Daoy (cell line): ENCODE measurements at regions not wholly inside any gene's neighbourhood (a gene's known extent, or its start where the extent isn't known, plus 50 kb on each side); places are given as distances from the start of the nearest gene placed in this dataset.

Experiments used
- DNase-seq: peaks from one replicate; pipeline ENCODE4 v3.0.0-alpha.2; 2015; ENCODE audit warnings: low read depth

DNA sequence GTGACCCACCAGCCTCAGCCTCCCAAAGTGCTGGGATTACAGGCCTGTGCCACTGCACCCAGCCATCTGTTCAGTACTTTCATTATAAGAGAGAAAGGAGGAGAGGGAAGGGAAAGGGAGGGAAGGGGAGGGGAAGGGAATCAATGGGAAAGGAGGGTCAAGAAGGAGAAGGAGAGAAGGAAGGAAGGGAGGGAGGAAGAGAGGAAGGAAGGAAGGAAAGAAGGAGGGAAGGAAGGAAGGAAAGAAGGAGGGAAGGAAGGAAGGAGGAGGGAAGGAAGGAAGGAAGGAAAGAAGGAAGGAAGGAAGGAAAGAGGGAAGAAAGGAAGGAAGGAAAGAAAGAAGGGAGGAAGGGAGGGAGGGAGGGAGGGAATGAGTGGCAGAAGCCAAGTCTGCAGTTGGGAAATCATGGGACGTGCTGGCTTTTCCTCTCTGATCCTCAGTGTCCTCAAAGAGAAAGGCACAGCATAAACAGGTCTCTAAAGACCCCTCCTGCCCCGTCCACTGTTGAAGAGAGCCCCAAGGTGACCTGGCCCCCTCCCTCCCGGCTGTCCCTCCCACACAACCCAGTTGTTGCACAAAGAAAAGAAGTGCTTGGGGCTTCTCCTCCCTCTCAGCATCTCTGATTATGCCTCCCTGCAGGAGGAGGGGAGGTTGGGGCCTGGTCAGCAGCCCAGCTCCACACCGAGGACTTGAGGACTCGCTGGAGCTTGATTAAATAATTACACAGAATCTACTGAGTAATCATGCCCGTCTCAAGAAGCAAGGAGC is 69.1 kb upstream of the TOP1 start:
- no peak for DNase-seq

DNA sequence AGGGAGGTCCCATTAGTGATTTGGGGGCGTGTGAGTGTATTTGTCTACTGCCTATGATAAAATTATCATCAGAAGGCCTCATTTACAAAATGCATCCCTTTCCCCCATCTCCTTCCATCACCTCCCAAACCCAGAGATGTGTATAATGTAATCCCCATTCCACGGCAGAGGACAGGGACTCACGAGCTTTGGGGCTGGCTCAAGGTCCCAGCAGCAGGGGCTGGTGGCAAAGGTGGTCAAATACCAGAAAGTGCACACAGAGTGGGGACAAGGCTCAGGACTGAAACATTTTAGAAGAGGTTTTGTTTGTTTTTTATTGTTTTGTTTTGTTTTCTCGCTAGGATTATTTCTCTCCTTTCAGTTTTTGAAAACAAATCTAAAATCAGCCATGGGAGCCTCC is 68.5 kb upstream of the TOP1 start:
- no peak for DNase-seq

DNA sequence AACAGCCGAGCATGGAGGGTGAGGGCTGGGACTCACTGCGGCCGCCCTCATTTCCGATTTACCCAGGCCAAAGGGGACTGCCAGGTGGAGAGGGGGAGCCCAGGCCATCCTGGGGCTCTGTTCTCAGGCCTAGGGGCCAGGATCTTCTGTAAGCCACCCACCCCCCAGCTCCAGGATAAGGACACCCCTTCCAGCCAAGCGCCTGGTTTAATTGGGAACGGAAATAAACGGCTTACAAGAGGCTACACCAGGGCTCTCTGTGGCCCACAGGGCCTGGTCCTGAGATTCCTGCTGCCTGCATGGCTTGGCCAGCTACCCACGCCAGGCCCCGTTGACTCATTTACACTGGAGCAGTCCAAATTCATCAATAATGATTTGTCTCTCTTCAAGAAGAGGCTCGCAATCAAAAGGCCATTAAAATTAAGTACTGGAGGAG is 68.1 kb upstream of the TOP1 start:
- DNase-seq, result no peak

DNA sequence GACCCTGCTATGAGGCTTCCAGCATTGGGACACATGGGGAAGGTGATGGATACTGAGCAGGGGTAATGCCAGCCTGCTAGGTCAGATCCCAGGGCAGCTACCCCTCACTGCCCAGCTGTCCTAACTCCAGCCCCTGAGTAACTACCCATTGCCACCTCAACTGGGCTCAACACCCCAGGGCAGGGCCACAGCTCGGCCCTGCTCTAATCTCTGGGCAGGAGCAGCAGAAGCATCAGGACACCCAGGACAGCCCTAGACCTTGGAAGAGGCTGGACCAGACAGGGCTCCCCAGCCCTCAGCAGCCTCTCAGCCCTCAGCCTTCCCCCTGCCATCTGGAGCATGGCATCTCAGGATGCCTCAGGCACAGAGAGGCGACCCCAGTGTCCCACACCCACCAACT is 67.4 kb upstream of the TOP1 start:
- DNase-seq, result no peak

DNA sequence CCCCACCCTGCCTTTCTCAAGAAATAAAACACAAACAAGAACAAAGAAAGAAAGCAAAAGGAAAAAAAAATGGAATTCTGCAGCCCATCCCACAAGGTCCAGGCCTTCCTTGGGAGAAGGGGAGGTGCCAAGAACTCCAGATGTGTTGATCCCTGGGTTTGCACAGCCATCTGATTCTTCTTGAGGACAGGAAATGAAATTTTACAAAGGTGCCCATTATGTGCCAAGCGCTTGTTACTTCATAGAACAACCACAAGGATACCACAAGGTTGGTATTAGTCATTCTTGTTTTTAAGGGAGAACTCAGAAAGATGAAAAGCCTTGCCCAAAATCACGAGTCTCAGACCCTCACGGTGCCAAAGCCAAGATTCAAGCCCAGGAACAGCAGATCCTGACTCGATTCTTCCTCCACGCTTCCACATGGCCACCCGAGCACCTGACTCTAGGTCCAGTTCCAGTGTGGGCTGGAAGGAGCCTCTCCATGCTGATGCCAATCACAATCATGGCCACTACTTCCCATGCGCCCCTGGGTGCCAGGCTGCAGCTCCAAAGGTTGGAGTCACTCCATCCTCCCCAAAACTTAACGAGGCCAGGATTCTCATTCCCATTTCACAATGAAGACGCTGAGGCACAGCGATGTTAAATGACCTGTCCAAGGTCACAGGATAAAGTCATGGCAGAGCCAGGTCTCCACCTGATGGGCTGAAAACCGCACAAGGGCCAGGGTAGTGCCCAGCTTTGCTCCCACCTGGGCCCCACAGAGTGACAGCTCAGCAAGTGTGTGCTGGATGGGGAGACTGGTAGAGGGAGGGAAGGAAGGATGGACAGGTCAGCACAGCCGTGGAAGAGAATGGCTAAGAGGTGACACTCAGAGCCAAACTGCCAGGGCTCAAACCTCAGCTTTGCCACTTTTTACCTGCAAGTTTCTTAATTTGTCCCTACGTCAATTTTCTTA is 66.7 kb upstream of the TOP1 start:
- DNase-seq, result peak; percentile 29

GRCh38 chr20:40962733-40963504 is 65.7 kb upstream of the TOP1 start:
- peak; percentile 63 for DNase-seq

DNA sequence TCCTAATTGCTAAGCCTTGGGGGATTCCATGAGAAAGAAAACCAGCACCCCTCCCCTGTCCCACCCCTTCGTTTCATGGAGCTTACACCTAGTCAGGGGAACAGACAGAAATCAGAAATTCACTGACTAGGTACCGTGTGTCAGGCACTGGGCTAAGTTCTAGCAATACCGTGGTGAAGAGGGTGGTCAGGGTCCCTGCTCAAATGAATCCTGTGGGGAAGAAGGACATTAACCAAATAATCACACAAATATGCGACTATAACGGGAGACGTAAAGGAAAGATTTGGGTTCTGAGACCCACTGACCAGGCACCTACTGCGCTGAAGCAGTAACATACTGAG is 65.1 kb upstream of the TOP1 start:
- DNase-seq, result no peak

DNA sequence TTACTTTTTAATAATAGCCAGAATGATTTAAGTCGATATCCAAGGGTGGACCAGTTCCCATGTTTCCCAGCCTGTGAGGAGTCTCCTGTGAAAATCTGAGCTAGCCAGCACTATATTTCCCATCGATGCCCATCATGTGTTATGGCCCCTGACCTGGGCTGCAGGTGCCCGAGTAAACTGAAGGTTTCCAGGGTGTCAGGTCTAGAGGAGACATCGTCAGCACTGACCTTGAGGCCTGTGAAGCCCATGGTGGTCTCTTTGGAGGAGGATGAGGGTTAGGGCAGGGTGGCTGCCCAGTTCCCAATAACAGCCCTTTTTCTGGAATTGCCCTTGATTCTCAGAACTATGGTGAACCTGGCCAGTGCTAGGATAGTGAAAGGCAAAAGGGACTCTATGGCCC is 63.0 kb upstream of the TOP1 start:
- DNase-seq, result no peak

GRCh38 chr20:40966103-40966502 is 62.5 kb upstream of the TOP1 start:
- no peak for DNase-seq

GRCh38 chr20:40966516-40967185 is 62.0 kb upstream of the TOP1 start:
- no peak for DNase-seq

- no peak for DNase-seq
Measured at GRCh38 chr20:40967700-40968099, 60.9 kb upstream of the TOP1 start.

DNA sequence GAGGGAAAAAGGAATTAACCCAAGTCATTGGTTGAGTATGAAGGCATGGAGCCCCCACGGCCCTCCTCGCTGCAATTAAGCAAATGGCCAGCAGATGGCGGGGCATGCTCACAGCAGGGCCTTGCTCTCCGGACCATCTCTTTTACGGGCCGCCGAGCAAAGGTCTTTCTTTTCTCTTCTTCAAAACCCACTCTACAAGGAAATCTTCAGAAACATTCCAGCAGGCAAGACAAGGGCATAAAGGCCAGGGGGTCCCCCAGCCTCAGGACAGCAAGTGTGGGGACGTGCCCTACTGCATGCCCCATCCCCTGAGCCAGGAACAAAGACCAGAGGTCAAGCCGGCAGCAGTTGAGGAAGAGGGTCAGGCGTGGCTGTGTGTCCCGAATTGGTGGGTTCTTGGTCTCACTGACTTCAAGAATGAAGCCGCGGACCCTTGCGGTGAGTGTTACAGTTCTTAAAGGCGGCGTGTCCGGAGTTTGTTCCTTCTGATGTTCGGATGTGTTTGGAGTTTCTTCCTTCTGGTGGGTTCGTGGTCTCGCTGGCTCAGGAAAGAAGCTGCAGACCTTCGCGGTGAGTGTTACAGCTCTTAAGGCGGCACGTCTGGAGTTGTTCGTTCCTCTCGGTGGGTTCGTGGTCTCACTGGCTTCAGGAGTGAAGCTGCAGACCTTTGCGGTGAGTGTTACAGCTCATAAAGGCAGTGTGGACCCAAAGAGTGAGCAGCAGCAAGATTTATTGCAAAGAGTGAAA is 59.6 kb upstream of the TOP1 start:
- DNase-seq, result peak; percentile 76

GRCh38 chr20:40970218-40970617 is 58.4 kb upstream of the TOP1 start:
- DNase-seq, result no peak

DNA sequence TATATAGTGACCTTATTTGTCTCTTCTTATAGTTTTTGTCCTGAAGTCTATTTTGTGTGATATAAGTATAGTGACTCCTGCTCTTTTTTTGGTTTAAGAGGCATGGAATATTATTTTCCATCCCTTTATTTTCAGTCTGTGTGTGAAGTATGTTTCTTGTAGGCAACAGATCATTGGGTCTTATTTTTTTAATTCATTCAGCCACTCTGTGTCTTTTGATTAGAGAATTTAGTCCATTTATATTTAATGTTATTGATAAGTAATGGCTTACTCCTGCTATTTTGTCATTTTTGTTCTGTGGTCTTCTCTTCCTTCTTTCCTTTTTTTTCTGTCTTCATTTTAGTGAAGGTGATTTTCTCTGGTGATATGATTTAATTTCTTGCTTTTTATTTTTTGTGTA is 51.4 kb upstream of the TOP1 start:
- DNase-seq, result no peak

DNA sequence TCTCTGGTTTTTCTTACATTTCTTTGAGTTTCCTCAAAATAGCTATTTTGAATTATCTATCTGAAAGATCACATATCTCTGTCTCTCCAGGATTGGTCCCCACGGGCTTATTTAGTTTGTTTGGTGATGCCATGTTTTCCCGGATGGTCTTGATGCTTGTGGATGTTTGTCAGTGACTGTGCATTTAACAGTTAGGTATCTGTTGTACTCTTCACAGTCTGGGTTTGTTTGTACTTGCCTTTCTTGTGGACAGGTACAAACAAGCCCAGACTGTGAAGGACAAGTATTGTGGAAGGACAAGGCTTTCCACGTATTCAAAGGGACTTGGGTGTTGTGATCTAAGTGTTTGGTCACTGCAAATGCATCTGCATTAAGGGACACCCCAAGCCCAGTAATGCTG is 49.9 kb upstream of the TOP1 start:
- DNase-seq, result no peak
